SK-N-SH (cell line): ENCODE measurements at regions not wholly inside any gene's neighbourhood (a gene's known extent, or its start where the extent isn't known, plus 50 kb on each side); places are given as distances from the start of the nearest gene placed in this dataset.

Experiments used
- CTCF ChIA-PET: fragments of 300-600, 350-600 bp; formaldehyde crosslinking; extraction: SDS; loops from one replicate; lab custom pipeline; 2021; lab: Yijun Ruan, JAX
- POLR2A ChIA-PET: fragments of 350-600 bp; sonication (Branson Sonifier 250); formaldehyde crosslinking; extraction: SDS; loops from one replicate; lab custom pipeline; 2020; ENCODE audit warnings: antibody characterized with exemption, inconsistent platforms; lab: Yijun Ruan, JAX
- DNase-seq: peaks from one replicate; pipeline ENCODE4 v3.0.0; 2012
- H2AFZ ChIP-seq: fragments of 200-600 bp; sonication (generic); 2 replicates; pipeline ENCODE4 v1.8.1; 2016; ENCODE audit warnings: antibody characterized with exemption, mild to moderate bottlenecking, low read depth
- H3F3A ChIP-seq: fragments of 200-600 bp; sonication (generic); replicated peaks from 2 replicates; pipeline ENCODE3; 2016; ENCODE audit warnings: antibody characterized with exemption, mild to moderate bottlenecking; ENCODE audit not compliant: insufficient read depth
- H3K27ac ChIP-seq, 2 experiments: fragments of 200-500 bp in 1 of 2; fragments of 200-600 bp in 1 of 2; sonication (Bioruptor generic) in 1 of 2; sonication (generic), shearing (Covaris generic) in 1 of 2; 2 replicates each; pipeline versions ENCODE4 v1.5.1 to v1.6.1; 2014 to 2016; ENCODE audit warnings: low read depth in 2 of 2, inconsistent platforms in 1 of 2, low read length in 1 of 2, mild to moderate bottlenecking in 1 of 2, mixed read lengths in 1 of 2
- H3K27me3 ChIP-seq: fragments of 200-600 bp; sonication (generic), shearing (Covaris generic); 2 replicates; pipeline ENCODE4 v1.6.1; 2016; ENCODE audit warnings: mixed run types; ENCODE audit not compliant: insufficient read depth
- H3K36me3 ChIP-seq, 2 experiments: fragments of 200-500 bp in 1 of 2; fragments of 200-600 bp in 1 of 2; sonication (Bioruptor generic) in 1 of 2; sonication (generic) in 1 of 2; replicated peaks in 1 of 2; 2 replicates each; pipeline versions ENCODE3 to v1.5.1; 2014 to 2016; ENCODE audit warnings: low read length in 1 of 2, mild to moderate bottlenecking in 1 of 2; ENCODE audit not compliant: insufficient read depth in 2 of 2, control insufficient read depth in 1 of 2
- H3K4me1 ChIP-seq, 2 experiments: fragments of 200-500 bp in 1 of 2; fragments of 200-600 bp in 1 of 2; sonication (Bioruptor generic) in 1 of 2; sonication (generic), shearing (Covaris generic) in 1 of 2; 2 replicates each; pipeline versions ENCODE4 v1.5.1 to v1.6.1; 2014 to 2016; ENCODE audit warnings: low read depth in 1 of 2, low read length in 1 of 2, mixed run types in 1 of 2; ENCODE audit not compliant: insufficient read depth in 2 of 2, control insufficient read depth in 1 of 2
- H3K4me2 ChIP-seq: fragments of 200-600 bp; sonication (generic), shearing (Covaris generic); 2 replicates; pipeline ENCODE4 v1.6.1; 2017; ENCODE audit warnings: mixed run types
- H3K4me3 ChIP-seq, 2 experiments: fragments of 200-500 bp in 1 of 2; fragments of 200-600 bp in 1 of 2; sonication (Bioruptor generic) in 1 of 2; sonication (generic), shearing (Covaris generic) in 1 of 2; 2 replicates each; pipeline versions ENCODE4 v1.5.1 to v1.8.1; 2014 to 2016; ENCODE audit warnings: low read depth in 2 of 2, inconsistent platforms in 1 of 2, low read length in 1 of 2, mild to moderate bottlenecking in 1 of 2, mixed read lengths in 1 of 2, moderate library complexity in 1 of 2
- H3K79me2 ChIP-seq: fragments of 200-600 bp; sonication (generic); 2 replicates; pipeline ENCODE4 v1.8.1; 2017; ENCODE audit warnings: mild to moderate bottlenecking; ENCODE audit not compliant: insufficient read depth
- H3K9ac ChIP-seq: fragments of 200-600 bp; sonication (generic); 2 replicates; pipeline ENCODE4 v1.6.1; 2017; ENCODE audit warnings: mixed run types
- H3K9me2 ChIP-seq: fragments of 200-600 bp; sonication (generic); 2 replicates; pipeline ENCODE4 v1.6.1; 2017; ENCODE audit warnings: mixed run types
- H3K9me3 ChIP-seq: fragments of 200-600 bp; sonication (generic); 2 replicates; pipeline ENCODE4 v1.6.1; 2017; ENCODE audit warnings: mixed run types, mild to moderate bottlenecking, moderate library complexity
- H4K20me1 ChIP-seq: fragments of 200-600 bp; sonication (generic); 2 replicates; pipeline ENCODE4 v1.6.1; 2017; ENCODE audit warnings: mild to moderate bottlenecking, mixed run types; ENCODE audit not compliant: insufficient read depth
- CHD2 ChIP-seq: fragments of 150-350 bp; IDR thresholded peaks from 2 replicates; pipeline ENCODE4 v1.6.1; 2018; ENCODE audit warnings: low read length; ENCODE audit not compliant: partially characterized antibody
- ELF1 ChIP-seq: IDR thresholded peaks from 2 replicates; pipeline ENCODE4 v1.4.0; 2012
- EP300 ChIP-seq, 2 experiments: IDR thresholded peaks; 2 replicates each; pipeline versions ENCODE4 v1.4.0 to v1.6.1; 2012; ENCODE audit warnings: borderline replicate concordance in 1 of 2, low read depth in 1 of 2, low read length in 1 of 2
- GABPA ChIP-seq: IDR thresholded peaks from 2 replicates; pipeline ENCODE4 v1.4.0; 2012; ENCODE audit warnings: low read depth, mild to moderate bottlenecking
- GATA2 ChIP-seq: sonication (generic); formaldehyde crosslinking; IDR thresholded peaks from 2 replicates; pipeline ENCODE4 v1.5.0; 2020; ENCODE audit warnings: mild to moderate bottlenecking, missing genetic modification reagents
- IRF3 ChIP-seq: fragments of 150-350 bp; IDR thresholded peaks from 2 replicates; pipeline ENCODE4 v1.6.1; 2016; ENCODE audit warnings: mild to moderate bottlenecking, low read depth, low read length
- JUND ChIP-seq: IDR thresholded peaks from 2 replicates; pipeline ENCODE4 v1.4.0; 2012
- MAX ChIP-seq: IDR thresholded peaks from 2 replicates; pipeline ENCODE4 v1.4.0; 2012; ENCODE audit warnings: low read depth
- MEF2A ChIP-seq: IDR thresholded peaks from 2 replicates; pipeline ENCODE4 v1.4.0; 2012; ENCODE audit warnings: low read depth, borderline replicate concordance
- MXI1 ChIP-seq: IDR thresholded peaks from 2 replicates; pipeline ENCODE4 v1.6.1; 2012; ENCODE audit warnings: mild to moderate bottlenecking, low read depth, low read length, improper control_type of control experiment
- PBX3 ChIP-seq: IDR thresholded peaks from 2 replicates; pipeline ENCODE4; 2012
- POLR2AphosphoS5 ChIP-seq: IDR thresholded peaks from 2 replicates; pipeline ENCODE4 v1.6.1; 2012; ENCODE audit warnings: low read depth, low read length
- RXRA ChIP-seq: IDR thresholded peaks from 2 replicates; pipeline ENCODE4 v1.4.0; 2012; ENCODE audit warnings: low read depth, mild to moderate bottlenecking, borderline replicate concordance
- SIN3A ChIP-seq: IDR thresholded peaks from 2 replicates; pipeline ENCODE4 v1.6.1; 2012; ENCODE audit warnings: low read depth, mild to moderate bottlenecking, low read length, moderate library complexity, borderline replicate concordance
- TAF1 ChIP-seq: IDR thresholded peaks from 2 replicates; pipeline ENCODE4 v1.6.1; 2012; ENCODE audit warnings: low read depth, mild to moderate bottlenecking, low read length, moderate library complexity, borderline replicate concordance
- TCF12 ChIP-seq: IDR thresholded peaks from 2 replicates; pipeline ENCODE4 v1.4.0; 2012
- USF1 ChIP-seq: IDR thresholded peaks from 2 replicates; pipeline ENCODE4 v1.4.0; 2012; ENCODE audit warnings: low read depth, borderline replicate concordance
- ZBTB33 ChIP-seq: IDR thresholded peaks from 2 replicates; pipeline ENCODE4 v1.4.0; 2012; ENCODE audit warnings: low read depth, borderline replicate concordance
- WGBS: methylation state at CpG from one replicate; pipeline ENCODE4 v1.1.6; 2017; ENCODE audit warnings: low lambda C conversion rate; 5-methylcytosine and 5-hydroxymethylcytosine counted together

- H3K9me3 ChIP-seq: no peaks in the 10 kb centered on the region
- H2AFZ ChIP-seq: no peak overlapping the region
- no peaks in the 10 kb centered on the region; the same call in 1 of the 2 replicates for H3K27me3 ChIP-seq
- H3F3A ChIP-seq: no peaks in the 10 kb centered on the region
- H3K9ac ChIP-seq: no peak overlapping the region
- WGBS: 32% methylated on average over 4 of the region's 4 CpGs
- no peaks in the 10 kb centered on the region for H4K20me1 ChIP-seq
- POLR2A ChIA-PET: no interaction called here
- CTCF ChIA-PET: interaction anchor here (0.7 to 2.2 kb wide), 9 partner anchors 9 to 790 kb away, joined by 3 to 8 read pairs (median 5); no protein-coding TSS in a partner anchor
- no peak overlapping the region for H3K4me2 ChIP-seq
- DNase-seq: no peak
- H3K9me2 ChIP-seq: no peaks in the 10 kb centered on the region
- H3K79me2 ChIP-seq: no peaks in the 10 kb centered on the region
- no peak overlapping the region for H3K4me3 ChIP-seq
- H3K27ac ChIP-seq: no peak overlapping the region
- no peak for TF ChIP-seq POLR2AphosphoS5
- no peak for TF ChIP-seq EP300 (IDR thresholded peaks at IDR 0.05; ENCODE audit: borderline replicate concordance in 1 of 2, low read depth in 1 of 2, low read length in 1 of 2)
- no peak for TF ChIP-seq GATA2 (CRISPR knock-in tag)
- no peak for TF ChIP-seq IRF3
- TF ChIP-seq PBX3: no peak
- no peak for TF ChIP-seq GABPA
- no peak for TF ChIP-seq CHD2
- no peak for TF ChIP-seq RXRA
- TF ChIP-seq ELF1: no peak
- TF ChIP-seq JUND: no peak
- TF ChIP-seq SIN3A: no peak
- no peak for TF ChIP-seq USF1
- no peak for TF ChIP-seq TAF1
- no peak for TF ChIP-seq MEF2A
- TF ChIP-seq MAX: no peak
- no peak for TF ChIP-seq ZBTB33
- TF ChIP-seq MXI1: no peak
- no peak for TF ChIP-seq TCF12
- TF ChIP-seq, all 33 proteins: peak for 0
- no peaks in the 10 kb centered on the region for H3K4me1 ChIP-seq
- H3K36me3 ChIP-seq: no peaks in the 10 kb centered on the region
Measured at GRCh38 chr2:175308005-175308404, 126.5 kb upstream of the ATP5MC3 start.
